IPS DF 4.7 (cell line): ENCODE measurements at regions not wholly inside any gene's neighbourhood (a gene's known extent, or its start where the extent isn't known, plus 50 kb on each side); places are given as distances from the start of the nearest gene placed in this dataset.

Experiments
- DNase-seq: peaks from one replicate; pipeline ENCODE4 v3.0.0-alpha.2; 2013; ENCODE audit warnings: low spot score; ENCODE audit errors: extremely low read depth

- DNase-seq: no peak
Measured at GRCh38 chrX:805988-806387, 175.4 kb downstream of the SHOX start.

GRCh38 chrX:805103-805670 lies 174.6 kb downstream of the SHOX start:
- DNase-seq: no peak

GRCh38 chrX:802846-803245 lies 172.3 kb downstream of the SHOX start:
- no peak for DNase-seq

GRCh38 chrX:799808-800207 lies 169.2 kb downstream of the SHOX start:
- no peak for DNase-seq

- no peak for DNase-seq
Measured at GRCh38 chrX:794311-794710, 163.7 kb downstream of the SHOX start.

- no peak for DNase-seq
Measured at GRCh38 chrX:793216-793770, 162.7 kb downstream of the SHOX start.

- peak; percentile 49 for DNase-seq
Measured at GRCh38 chrX:791479-792034, 161.0 kb downstream of the SHOX start.

- no peak for DNase-seq
Measured at GRCh38 chrX:790783-791360, 160.3 kb downstream of the SHOX start.

- DNase-seq: no peak
Measured at GRCh38 chrX:790041-790506, 159.5 kb downstream of the SHOX start.

- DNase-seq: no peak
Measured at GRCh38 chrX:789096-789495, 158.5 kb downstream of the SHOX start.

GRCh38 chrX:786441-786881 lies 155.9 kb downstream of the SHOX start:
- no peak for DNase-seq

- no peak for DNase-seq
Measured at GRCh38 chrX:784829-785228, 154.2 kb downstream of the SHOX start.

GRCh38 chrX:781224-782204 lies 150.9 kb downstream of the SHOX start:
- DNase-seq: no peak

GRCh38 chrX:776529-777230 lies 146.1 kb downstream of the SHOX start:
- DNase-seq: no peak

GRCh38 chrX:776061-776460 lies 145.5 kb downstream of the SHOX start:
- no peak for DNase-seq

- DNase-seq: no peak
Measured at GRCh38 chrX:774536-774935, 143.9 kb downstream of the SHOX start.

GRCh38 chrX:773292-774025 lies 142.9 kb downstream of the SHOX start:
- DNase-seq: no peak

- DNase-seq: no peak
Measured at GRCh38 chrX:771536-771935, 140.9 kb downstream of the SHOX start.

GRCh38 chrX:769796-770195 lies 139.2 kb downstream of the SHOX start:
- no peak for DNase-seq

GRCh38 chrX:768596-768995 lies 138.0 kb downstream of the SHOX start:
- no peak for DNase-seq
